ENCODE measurements at regions not wholly inside any gene's neighbourhood (a gene's known extent, or its start where the extent isn't known, plus 50 kb on each side); places are given as distances from the start of the nearest gene placed in this dataset.

DNA sequence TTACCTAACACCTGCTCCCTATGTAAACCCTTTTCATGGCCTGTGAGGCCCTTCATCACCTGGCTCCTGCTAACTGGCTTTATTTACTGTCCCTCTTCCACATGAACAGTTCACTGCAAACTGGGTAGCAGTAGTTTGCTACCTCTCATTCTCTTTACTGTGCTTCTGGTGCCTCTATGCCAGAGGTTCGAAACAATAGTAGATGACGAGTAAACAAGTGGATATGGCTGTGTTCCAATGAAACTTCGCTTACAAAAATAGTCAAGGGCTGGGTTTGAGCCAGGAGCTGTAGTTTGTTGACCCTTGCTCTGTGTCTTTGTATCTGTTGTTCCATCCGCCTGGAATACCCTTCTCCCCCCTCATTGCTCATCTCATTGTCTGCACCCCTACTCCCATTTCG, 233.6 kb upstream of the RMST start:
- no peaks in the 10 kb centered on the region for H3K9me3 ChIP-seq
- H3K4me3 Mint-ChIP-seq, result no peak overlapping the region
- H3K4me1 ChIP-seq (ENCODE audit: control insufficient read depth in 1 of 2, extremely low read depth in 1 of 2, insufficient read depth in 2 of 2, low read length in 2 of 2), result no peaks in the 10 kb centered on the region
- no peaks in the 10 kb centered on the region for H3K36me3 ChIP-seq (ENCODE audit: control insufficient read depth in 2 of 2, extremely low read depth in 1 of 2, insufficient read depth in 1 of 2, low read length in 1 of 2)
- ChIA-PET CTCF (no interaction called here), POLR2A (interaction anchor here in 1 of 2 donors (0.7 kb wide), 1 partner anchor 1608 kb away, joined by 9 read pairs; no protein-coding TSS in a partner anchor)
- H3K4me1 Mint-ChIP-seq, result no peaks in the 10 kb centered on the region
- H3K36me3 Mint-ChIP-seq, result no peaks in the 10 kb centered on the region
- no peaks in the 10 kb centered on the region for H3K27me3 Mint-ChIP-seq
- no peak overlapping the region for H3K27ac Mint-ChIP-seq
- 60% methylated on average over 1 of the region's 5 CpGs for WGBS (ENCODE audit: insufficient coverage)
- ATAC-seq (replicated peaks in 1 of 4) (no peak), DNase-seq (no peak)
- H3K27me3 ChIP-seq (replicated peaks in 1 of 2; ENCODE audit: control insufficient read depth in 2 of 2, extremely low read depth in 1 of 2, insufficient read depth in 2 of 2, low read length in 1 of 2), result no peaks in the 10 kb centered on the region
- H3K27ac ChIP-seq (ENCODE audit: low read length), result no peak overlapping the region
- H3K4me3 ChIP-seq (ENCODE audit: control insufficient read depth in 1 of 2, extremely low read depth in 1 of 2, low read length in 1 of 2), result no peak overlapping the region
- H3K9me3 Mint-ChIP-seq, result peaks cover 0 to 3% (median 2%) of the 10 kb centered on the region in 3 donors

DNA sequence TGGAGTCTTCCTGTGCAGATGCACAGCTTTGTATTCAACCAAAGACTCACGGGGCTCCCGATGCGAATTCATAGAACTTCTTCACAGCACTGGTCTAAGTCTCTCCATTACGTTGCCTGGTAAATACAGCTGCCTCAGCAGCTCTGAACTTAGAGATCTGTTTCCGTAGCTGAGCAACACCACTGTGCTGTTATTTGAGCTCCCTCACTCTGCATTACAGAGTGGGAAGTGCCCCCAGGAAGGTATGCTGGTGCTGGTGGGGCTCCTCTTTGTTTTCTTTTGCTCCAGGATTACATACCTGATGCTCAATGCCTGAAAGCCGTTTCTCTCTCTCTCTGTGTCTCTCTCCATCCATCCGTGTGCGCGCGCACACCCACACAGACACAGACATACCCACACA, 227.5 kb upstream of the RMST start:
- ChIA-PET CTCF (no interaction called here), POLR2A (no interaction called here)
- H3K9me3 Mint-ChIP-seq, result no peaks in the 10 kb centered on the region

GRCh38 chr12:97246368-97246767, 216.2 kb upstream of the RMST start:
- POLR2A ChIA-PET, result no interaction called here
- ATAC-seq (replicated peaks in 1 of 4) (no peak), DNase-seq (no peak)
- no peaks in the 10 kb centered on the region for H3K27me3 ChIP-seq (replicated peaks in 1 of 2; ENCODE audit: control insufficient read depth in 2 of 2, extremely low read depth in 1 of 2, insufficient read depth in 2 of 2, low read length in 1 of 2)
- H3K27me3 Mint-ChIP-seq, result peaks cover 0 to 3% of the 10 kb centered on the region in 2 donors
- H3K9me3 Mint-ChIP-seq, result no peaks in the 10 kb centered on the region
- no peak overlapping the region for H3K4me3 ChIP-seq (ENCODE audit: control insufficient read depth in 1 of 2, extremely low read depth in 1 of 2, low read length in 1 of 2)
- no peak overlapping the region for H3K4me3 Mint-ChIP-seq
- H3K9me3 ChIP-seq, result no peaks in the 10 kb centered on the region
- CTCF ChIA-PET, result no interaction called here
- H3K4me1 ChIP-seq (ENCODE audit: control insufficient read depth in 1 of 2, extremely low read depth in 1 of 2, insufficient read depth in 2 of 2, low read length in 2 of 2), result no peaks in the 10 kb centered on the region
- no peak overlapping the region for H3K27ac Mint-ChIP-seq
- H3K36me3 ChIP-seq (ENCODE audit: control insufficient read depth in 2 of 2, extremely low read depth in 1 of 2, insufficient read depth in 1 of 2, low read length in 1 of 2), result no peaks in the 10 kb centered on the region
- H3K36me3 Mint-ChIP-seq, result no peaks in the 10 kb centered on the region
- no peaks in the 10 kb centered on the region for H3K4me1 Mint-ChIP-seq
- H3K27ac ChIP-seq (ENCODE audit: low read length), result no peak overlapping the region
- WGBS (ENCODE audit: insufficient coverage), result no CpG with 5 or more reads among the region's 4 CpGs

More for the DNA sequence above, 227.5 kb upstream of the RMST start:
- peaks cover 0 to 4% of the 10 kb centered on the region in 2 experiments for H3K27me3 ChIP-seq (replicated peaks in 1 of 2; ENCODE audit: control insufficient read depth in 2 of 2, extremely low read depth in 1 of 2, insufficient read depth in 2 of 2, low read length in 1 of 2)
- H3K36me3 Mint-ChIP-seq, result no peaks in the 10 kb centered on the region
- ATAC-seq (replicated peaks in 1 of 4), result no peak
- no peaks in the 10 kb centered on the region for H3K4me1 ChIP-seq (ENCODE audit: control insufficient read depth in 1 of 2, extremely low read depth in 1 of 2, insufficient read depth in 2 of 2, low read length in 2 of 2)
- H3K4me1 Mint-ChIP-seq, result no peaks in the 10 kb centered on the region
- DNase-seq, result no peak
- peaks cover 3% of the 10 kb centered on the region in 2 donors for H3K27me3 Mint-ChIP-seq
- H3K27ac Mint-ChIP-seq, result no peak overlapping the region
- 100% methylated on average over 1 of the region's 10 CpGs for WGBS (ENCODE audit: insufficient coverage)
- H3K27ac ChIP-seq (ENCODE audit: low read length), result no peak overlapping the region
- H3K9me3 ChIP-seq, result no peaks in the 10 kb centered on the region
- H3K4me3 Mint-ChIP-seq, result no peak overlapping the region
- H3K36me3 ChIP-seq (ENCODE audit: control insufficient read depth in 2 of 2, extremely low read depth in 1 of 2, insufficient read depth in 1 of 2, low read length in 1 of 2), result no peaks in the 10 kb centered on the region
- H3K4me3 ChIP-seq (ENCODE audit: control insufficient read depth in 1 of 2, extremely low read depth in 1 of 2, low read length in 1 of 2), result no peak overlapping the region

- DNase-seq (no peak), ATAC-seq (replicated peaks in 1 of 4) (no peak)
- CTCF ChIA-PET, result interaction anchor here in 1 of 2 donors (0.6 kb wide), 1 partner anchor 32 kb away, joined by 3 read pairs; no protein-coding TSS in a partner anchor
- H3K27me3 Mint-ChIP-seq, result peaks cover 5 to 7% of the 10 kb centered on the region in 2 donors
- H3K4me3 Mint-ChIP-seq, result no peak overlapping the region
- no peaks in the 10 kb centered on the region for H3K27me3 ChIP-seq (replicated peaks in 1 of 2; ENCODE audit: control insufficient read depth in 2 of 2, extremely low read depth in 1 of 2, insufficient read depth in 2 of 2, low read length in 1 of 2)
- no peaks in the 10 kb centered on the region for H3K36me3 Mint-ChIP-seq
- no peak overlapping the region for H3K27ac ChIP-seq (ENCODE audit: low read length)
- H3K4me1 ChIP-seq (ENCODE audit: control insufficient read depth in 1 of 2, extremely low read depth in 1 of 2, insufficient read depth in 2 of 2, low read length in 2 of 2), result no peaks in the 10 kb centered on the region
- POLR2A ChIA-PET, result interaction anchor here in 1 of 2 donors (0.6 kb wide), 1 partner anchor 15 kb away, joined by 5 read pairs; no protein-coding TSS in a partner anchor
- no CpG with 5 or more reads among the region's 4 CpGs for WGBS (ENCODE audit: insufficient coverage)
- no peak overlapping the region for H3K4me3 ChIP-seq (ENCODE audit: control insufficient read depth in 1 of 2, extremely low read depth in 1 of 2, low read length in 1 of 2)
- no peaks in the 10 kb centered on the region for H3K4me1 Mint-ChIP-seq
- H3K27ac Mint-ChIP-seq, result no peak overlapping the region
- no peaks in the 10 kb centered on the region for H3K9me3 Mint-ChIP-seq
- no peaks in the 10 kb centered on the region for H3K36me3 ChIP-seq (ENCODE audit: control insufficient read depth in 2 of 2, extremely low read depth in 1 of 2, insufficient read depth in 1 of 2, low read length in 1 of 2)
- no peaks in the 10 kb centered on the region for H3K9me3 ChIP-seq
Measured at GRCh38 chr12:97250483-97250882, 212.1 kb upstream of the RMST start.

DNA sequence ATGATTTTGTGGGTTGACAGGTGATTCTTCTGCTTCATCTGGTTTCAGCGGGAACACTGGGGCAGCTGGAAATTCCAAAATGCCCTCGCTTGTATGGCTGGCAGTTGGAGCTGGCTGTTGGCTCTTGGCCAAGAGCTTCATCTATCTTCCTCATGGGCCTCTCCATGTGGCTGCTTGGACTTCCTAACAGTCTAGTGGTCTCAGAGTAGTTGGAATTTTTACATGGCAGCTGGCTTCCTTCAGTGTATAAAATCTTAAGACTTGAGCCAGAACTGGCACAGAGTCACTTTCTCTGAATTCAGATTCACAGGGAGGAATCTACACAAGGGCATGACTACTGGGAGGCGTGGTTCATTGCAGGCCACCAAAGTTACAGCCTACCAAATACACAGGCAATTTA, 204.9 kb upstream of the RMST start:
- Histone ChIP-seq H3K27ac (ENCODE audit: low read length) (no peak overlapping the region), H3K9me3 (no peaks in the 10 kb centered on the region), H3K4me1 (ENCODE audit: control insufficient read depth in 1 of 2, extremely low read depth in 1 of 2, insufficient read depth in 2 of 2, low read length in 2 of 2) (no peaks in the 10 kb centered on the region), H3K4me3 (ENCODE audit: control insufficient read depth in 1 of 2, extremely low read depth in 1 of 2, low read length in 1 of 2) (no peak overlapping the region), H3K27me3 (replicated peaks in 1 of 2; ENCODE audit: control insufficient read depth in 2 of 2, extremely low read depth in 1 of 2, insufficient read depth in 2 of 2, low read length in 1 of 2) (peaks cover 0 to 3% of the 10 kb centered on the region in 2 experiments), H3K36me3 (ENCODE audit: control insufficient read depth in 2 of 2, extremely low read depth in 1 of 2, insufficient read depth in 1 of 2, low read length in 1 of 2) (no peaks in the 10 kb centered on the region)
- no peaks in the 10 kb centered on the region for H3K9me3 Mint-ChIP-seq
- CTCF ChIA-PET, result no interaction called here
- H3K4me3 Mint-ChIP-seq, result no peak overlapping the region
- WGBS (ENCODE audit: insufficient coverage), result 40% methylated on average over 1 of the region's 3 CpGs
- no peak for DNase-seq
- POLR2A ChIA-PET, result no interaction called here
- H3K27me3 Mint-ChIP-seq, result peaks cover 2 to 12% of the 10 kb centered on the region in 2 donors
- no peak for ATAC-seq (replicated peaks in 1 of 4)
- H3K36me3 Mint-ChIP-seq, result no peaks in the 10 kb centered on the region
- no peak overlapping the region for H3K27ac Mint-ChIP-seq
- no peaks in the 10 kb centered on the region for H3K4me1 Mint-ChIP-seq

- DNase-seq, result no peak
- H3K27me3 ChIP-seq (replicated peaks in 1 of 2; ENCODE audit: control insufficient read depth in 2 of 2, extremely low read depth in 1 of 2, insufficient read depth in 2 of 2, low read length in 1 of 2), result peaks cover 0 to 3% of the 10 kb centered on the region in 2 experiments
- Mint-ChIP-seq H3K36me3 (no peaks in the 10 kb centered on the region), H3K9me3 (peaks cover 0 to 1% (median 0%) of the 10 kb centered on the region in 3 donors), H3K27me3 (peaks cover 4 to 8% of the 10 kb centered on the region in 2 donors), H3K27ac (no peak overlapping the region), H3K4me1 (no peaks in the 10 kb centered on the region), H3K4me3 (no peak overlapping the region)
- no peak overlapping the region for H3K27ac ChIP-seq (ENCODE audit: low read length)
- H3K4me3 ChIP-seq (ENCODE audit: control insufficient read depth in 1 of 2, extremely low read depth in 1 of 2, low read length in 1 of 2), result no peak overlapping the region
- POLR2A ChIA-PET, result no interaction called here
- H3K4me1 ChIP-seq (ENCODE audit: control insufficient read depth in 1 of 2, extremely low read depth in 1 of 2, insufficient read depth in 2 of 2, low read length in 2 of 2), result no peaks in the 10 kb centered on the region
- 42% methylated on average over 2 of the region's 2 CpGs for WGBS (ENCODE audit: insufficient coverage)
- CTCF ChIA-PET, result no interaction called here
- H3K36me3 ChIP-seq (ENCODE audit: control insufficient read depth in 2 of 2, extremely low read depth in 1 of 2, insufficient read depth in 1 of 2, low read length in 1 of 2), result no peaks in the 10 kb centered on the region
- no peak for ATAC-seq (replicated peaks in 1 of 4)
- H3K9me3 ChIP-seq, result no peaks in the 10 kb centered on the region
Measured at GRCh38 chr12:97259098-97259497, 203.5 kb upstream of the RMST start.

- POLR2A ChIA-PET, result no interaction called here
- no peaks in the 10 kb centered on the region for H3K4me1 Mint-ChIP-seq
- Histone ChIP-seq H3K36me3 (ENCODE audit: control insufficient read depth in 2 of 2, extremely low read depth in 1 of 2, insufficient read depth in 1 of 2, low read length in 1 of 2) (no peaks in the 10 kb centered on the region), H3K27me3 (replicated peaks in 1 of 2; ENCODE audit: control insufficient read depth in 2 of 2, extremely low read depth in 1 of 2, insufficient read depth in 2 of 2, low read length in 1 of 2) (peaks cover 0 to 3% of the 10 kb centered on the region in 2 experiments), H3K27ac (ENCODE audit: low read length) (no peak overlapping the region), H3K4me3 (ENCODE audit: control insufficient read depth in 1 of 2, extremely low read depth in 1 of 2, low read length in 1 of 2) (no peak overlapping the region), H3K9me3 (no peaks in the 10 kb centered on the region), H3K4me1 (ENCODE audit: control insufficient read depth in 1 of 2, extremely low read depth in 1 of 2, insufficient read depth in 2 of 2, low read length in 2 of 2) (no peaks in the 10 kb centered on the region)
- CTCF ChIA-PET, result interaction anchor here in 1 of 2 donors (0.6 kb wide), 1 partner anchor 1120 kb away, joined by 5 read pairs; no protein-coding TSS in a partner anchor
- DNase-seq, result no peak
- no peak overlapping the region for H3K4me3 Mint-ChIP-seq
- ATAC-seq (replicated peaks in 1 of 4), result no peak
- 94% methylated on average over 6 of the region's 9 CpGs for WGBS (ENCODE audit: insufficient coverage)
- peaks cover 0 to 4% (median 0%) of the 10 kb centered on the region in 3 donors for H3K9me3 Mint-ChIP-seq
- H3K36me3 Mint-ChIP-seq, result no peaks in the 10 kb centered on the region
- H3K27ac Mint-ChIP-seq, result no peak overlapping the region
- peaks cover 3 to 5% of the 10 kb centered on the region in 2 donors for H3K27me3 Mint-ChIP-seq
Measured at GRCh38 chr12:97260786-97261185, 201.8 kb upstream of the RMST start.

Data from T-cell (primary cell).